Inflammatory macrophage (primary cell): ENCODE measurements at regions not wholly inside any gene's neighbourhood (a gene's known extent, or its start where the extent isn't known, plus 50 kb on each side); places are given as distances from the start of the nearest gene placed in this dataset.
"Not testable (repeated sequence)": the region's sequence is repeated elsewhere in the genome, so short reads cannot be mapped to it uniquely, and the experiment has no call there.

Experiments
- DNase-seq, 2 donors: peaks; one replicate each; pipeline ENCODE4 v3.0.0-alpha.2; 2020 to 2022

DNA sequence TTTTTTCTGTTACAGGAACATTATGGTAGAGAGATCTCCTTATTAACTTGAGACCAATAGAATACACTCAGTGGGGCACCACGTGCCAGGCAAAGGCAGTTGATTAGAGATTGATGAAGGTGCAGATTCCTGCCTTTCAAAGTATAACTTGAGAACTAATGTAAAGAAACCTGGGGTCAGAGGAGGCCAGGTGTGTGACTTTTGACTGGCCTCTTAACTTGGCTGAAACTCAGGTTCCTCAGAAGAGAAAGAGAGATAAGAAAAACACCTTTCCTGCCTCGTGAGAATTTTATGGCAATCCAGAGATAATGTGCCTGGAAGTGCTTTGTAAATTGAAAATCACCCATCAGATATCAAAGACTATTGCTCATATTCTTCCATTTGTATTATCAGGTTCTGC is 110.7 kb upstream of the GZMB start:
- no peak for DNase-seq

DNA sequence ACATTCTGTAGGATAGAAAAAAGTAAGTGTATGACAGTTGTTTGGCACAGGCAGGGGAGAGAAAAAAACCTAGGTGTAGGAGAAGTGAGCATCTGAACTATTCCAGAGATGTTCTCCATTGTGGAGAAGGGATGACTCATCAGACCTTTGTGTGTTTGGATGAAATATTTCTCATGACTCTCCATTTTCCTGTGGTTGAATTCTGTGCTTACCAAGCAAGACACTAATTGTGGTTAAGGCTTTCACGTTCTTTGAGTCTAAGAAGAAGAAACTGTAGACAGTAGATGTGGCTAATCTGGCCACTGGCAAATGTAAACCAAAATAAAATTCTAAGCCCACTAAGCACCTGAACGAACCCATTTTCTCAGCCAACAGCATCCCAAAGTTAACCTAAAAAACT is 107.9 kb upstream of the GZMB start:
- DNase-seq: no peak

DNA sequence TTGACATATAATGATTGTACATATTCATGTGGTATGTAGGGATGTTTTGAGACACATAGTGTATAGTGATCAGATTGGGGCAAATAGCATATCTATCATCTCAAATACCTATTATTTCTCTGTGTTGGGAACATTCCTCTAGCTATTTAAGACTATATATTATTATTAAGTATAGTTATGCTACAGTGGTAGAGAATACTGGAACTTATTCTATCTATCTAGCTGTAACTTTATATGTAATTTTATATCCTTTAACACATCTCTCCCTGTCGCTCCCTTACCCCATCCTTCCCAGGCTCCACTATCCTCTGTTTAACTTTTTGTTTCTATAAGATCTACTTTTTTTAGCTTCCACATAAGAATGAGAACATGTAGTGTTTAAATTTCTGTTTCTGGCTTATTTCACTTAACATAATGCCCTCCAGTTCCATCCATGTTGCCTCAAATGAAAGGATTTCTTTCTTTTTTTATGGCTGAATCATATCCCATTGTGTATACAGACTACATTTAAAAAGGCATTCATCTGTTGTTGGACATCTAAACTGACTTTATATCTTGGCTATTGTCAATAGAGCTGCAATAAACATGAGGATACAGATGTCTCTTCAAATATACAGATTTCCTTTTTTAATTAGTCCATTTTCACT is 102.1 kb upstream of the GZMB start:
- no peak for DNase-seq

DNA sequence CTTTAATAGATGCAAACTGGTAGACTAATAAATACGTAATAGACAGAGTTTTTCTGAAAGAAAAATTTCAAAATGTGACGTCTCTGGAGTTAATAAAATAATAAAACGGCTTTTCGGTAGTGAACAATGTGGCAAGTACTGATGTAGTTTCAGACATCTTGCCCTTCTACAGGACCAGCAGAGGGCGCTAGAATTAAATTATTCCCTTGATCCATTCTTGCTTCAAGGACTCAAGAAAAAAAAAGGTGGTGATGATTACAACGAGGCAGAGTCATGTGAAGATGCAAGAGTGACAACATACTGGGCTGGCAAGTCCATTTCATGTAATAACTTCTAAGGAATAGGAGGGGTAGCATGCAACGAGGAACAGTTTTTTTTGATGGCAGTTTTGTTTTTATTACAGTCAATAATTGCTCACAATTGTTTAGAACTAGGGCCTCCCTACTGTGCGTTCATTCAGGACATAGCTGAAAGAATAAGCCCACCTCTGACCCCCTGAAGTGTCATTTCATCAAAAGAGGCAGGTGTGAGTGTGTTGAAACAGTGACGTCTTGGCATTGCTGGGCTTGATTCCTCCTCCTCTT is 101.0 kb upstream of the GZMB start:
- peak; percentile 66 to 69 for DNase-seq

DNA sequence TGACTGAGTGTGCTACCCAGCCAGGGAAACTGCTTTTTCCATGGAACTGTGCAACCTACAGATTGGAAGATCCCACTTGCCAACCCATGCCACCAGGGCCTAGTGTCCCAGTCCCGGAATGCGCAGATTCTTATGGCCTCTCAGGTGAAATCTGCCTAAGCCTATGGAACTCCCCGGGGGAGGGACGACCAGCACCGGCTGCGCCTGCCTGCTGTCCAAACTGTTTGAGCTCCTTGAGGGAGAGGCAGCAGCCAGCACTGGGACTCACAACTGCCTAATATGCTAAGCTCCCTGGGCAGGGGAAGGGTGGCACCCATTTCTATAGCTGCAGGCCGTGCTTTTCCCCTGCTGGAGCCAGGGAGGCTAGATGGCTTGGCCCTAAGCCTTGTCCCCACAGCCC is 92.5 kb upstream of the GZMB start:
- no peak for DNase-seq

DNA sequence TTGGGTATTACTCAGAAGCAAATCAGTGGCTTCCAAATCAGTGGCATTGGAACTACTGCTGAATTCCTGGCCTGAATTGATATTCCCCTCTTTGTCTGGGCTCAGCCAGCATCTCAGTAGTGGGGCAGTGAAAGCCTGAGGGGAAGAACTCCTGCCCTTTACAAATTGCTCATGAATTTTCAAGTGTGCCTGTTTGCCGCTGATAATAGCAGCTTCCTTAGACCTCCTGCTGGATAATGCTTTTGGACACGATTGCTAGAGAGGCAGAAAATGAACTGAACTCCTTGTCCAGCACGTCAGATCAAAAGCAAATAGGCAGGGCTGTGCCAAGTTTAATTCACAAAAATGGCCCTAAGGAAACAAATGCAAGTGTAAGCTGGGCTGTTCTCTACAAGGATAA is 91.3 kb upstream of the GZMB start:
- DNase-seq: no peak

DNA sequence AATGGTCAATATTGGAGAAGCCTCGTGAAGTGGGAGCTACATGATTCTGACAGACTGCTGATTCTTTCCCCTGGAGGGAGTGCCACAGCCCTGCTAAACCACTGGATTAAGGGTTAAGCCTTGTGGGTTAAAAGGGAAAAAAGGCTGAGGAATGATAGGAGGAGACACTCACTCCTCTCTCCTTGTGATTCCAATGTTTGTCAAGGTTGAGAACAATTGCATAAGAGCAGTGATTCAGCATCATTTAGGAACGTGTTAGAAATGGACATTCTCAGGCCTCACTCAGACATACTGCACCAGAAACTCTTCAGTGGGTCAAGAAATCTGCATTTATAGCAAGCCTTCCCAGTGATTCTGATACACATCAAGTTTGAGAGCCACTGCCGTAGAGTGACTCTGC is 87.8 kb upstream of the GZMB start:
- DNase-seq: no peak

DNA sequence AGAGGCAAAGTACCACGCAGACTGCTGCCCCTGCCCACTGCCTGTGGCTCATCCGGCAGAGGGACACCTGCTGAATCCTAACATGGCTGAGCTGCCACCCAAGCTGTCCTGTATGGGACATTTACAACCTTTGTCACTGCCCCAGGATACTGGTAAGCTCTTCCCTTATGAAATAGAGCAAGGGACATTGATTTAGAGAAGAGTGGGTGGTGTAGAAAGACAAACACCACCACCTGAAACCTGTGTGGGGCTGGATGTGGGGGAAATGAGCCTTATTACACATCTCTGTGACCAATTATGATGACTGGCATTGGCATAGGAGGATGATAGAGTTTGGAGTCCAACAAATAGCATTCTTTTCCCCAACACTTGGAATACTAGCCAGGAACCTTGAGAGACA is 81.2 kb upstream of the GZMB start:
- DNase-seq: no peak

DNA sequence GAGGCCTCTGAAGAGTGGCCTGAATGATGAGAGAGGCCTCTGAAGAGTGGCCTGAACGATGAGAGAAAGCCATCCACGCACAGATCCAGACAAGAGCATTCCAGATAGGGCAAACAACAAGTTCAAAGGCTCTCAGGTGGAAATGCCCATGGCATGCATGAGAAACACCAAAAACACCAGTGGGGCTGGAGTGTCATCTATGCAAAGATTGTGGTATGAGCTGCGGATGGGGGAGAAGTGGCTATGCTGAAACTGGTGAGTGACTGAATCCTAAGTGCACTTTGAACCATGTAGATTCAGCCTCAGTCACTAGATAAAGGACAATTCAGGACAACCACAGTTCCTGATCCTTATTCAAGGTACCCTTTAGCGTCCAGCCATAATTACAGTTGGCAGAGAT is 79.4 kb upstream of the GZMB start:
- DNase-seq: no peak

DNA sequence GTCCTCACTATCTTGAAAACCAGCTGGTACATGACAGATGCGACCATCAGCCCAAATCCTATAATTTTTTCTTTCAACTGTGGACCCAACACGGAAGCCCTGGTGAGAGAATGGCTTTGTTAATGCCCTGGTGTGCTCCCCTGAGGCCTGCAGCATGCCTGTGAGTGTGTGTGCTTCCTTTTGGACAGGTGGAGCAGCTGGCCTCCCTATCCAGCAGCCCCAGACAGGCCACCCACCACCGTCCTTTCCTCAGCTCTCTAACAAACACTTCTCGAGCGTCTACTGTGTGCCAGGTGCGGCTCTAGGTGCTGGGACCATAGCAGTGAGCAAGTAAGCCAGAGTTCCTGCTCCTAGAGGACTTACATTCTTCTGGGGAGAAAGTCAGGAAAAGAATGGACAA is 78.9 kb upstream of the GZMB start:
- no peak for DNase-seq

DNA sequence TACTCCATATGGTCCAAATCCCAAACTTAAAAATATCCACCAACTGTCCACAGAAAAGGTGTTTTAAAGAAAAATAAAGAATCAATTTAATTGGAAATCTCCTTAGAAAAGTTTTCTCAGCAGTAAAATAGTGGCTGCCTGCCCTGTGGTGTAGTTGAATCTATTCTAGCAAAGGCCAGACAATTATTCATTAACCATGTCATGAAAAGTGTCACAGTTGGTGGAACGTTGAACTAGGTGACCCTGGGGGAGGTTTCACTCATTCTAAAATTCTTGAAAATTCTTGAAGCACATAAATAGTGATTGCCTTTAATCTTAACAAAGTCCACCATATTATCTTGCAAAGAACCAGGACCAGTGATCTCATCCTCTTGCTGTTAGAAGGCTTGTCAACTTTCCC is 78.4 kb upstream of the GZMB start:
- DNase-seq: no peak

DNA sequence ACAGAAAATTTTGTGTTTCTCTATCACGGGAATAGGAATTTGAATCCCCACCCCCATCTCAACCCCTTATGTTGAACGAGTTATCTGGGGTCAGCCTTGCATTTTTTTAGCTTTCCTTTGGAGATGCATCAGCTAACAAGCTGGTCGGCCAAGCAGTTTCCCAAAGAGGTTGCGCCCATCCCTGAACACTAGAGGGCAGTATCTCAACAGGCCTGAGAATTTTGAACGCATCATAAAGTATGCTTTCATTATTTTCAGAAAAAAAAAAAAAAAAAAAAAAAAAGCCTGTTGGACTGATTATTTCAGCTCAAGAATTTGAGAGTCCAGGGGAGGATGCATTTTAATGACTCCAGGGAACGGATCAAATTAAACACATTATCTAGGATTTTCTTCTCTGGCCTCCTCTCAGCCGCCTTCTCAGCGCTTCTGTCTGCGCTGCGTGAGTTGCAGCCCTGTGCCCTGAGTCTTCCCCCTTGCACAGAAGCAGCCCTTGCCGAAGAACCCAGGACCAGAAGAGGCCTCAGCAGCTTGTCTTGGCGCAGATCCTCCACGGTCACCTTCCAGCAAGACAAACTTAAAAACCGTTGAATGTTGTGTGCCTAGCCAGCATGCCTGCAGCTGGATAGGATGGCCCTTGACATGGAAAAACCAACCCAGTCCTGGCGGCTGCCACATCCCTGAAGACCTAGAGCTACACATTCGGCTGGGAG is 76.6 kb upstream of the GZMB start:
- peak; percentile 65 to 75 for DNase-seq

DNA sequence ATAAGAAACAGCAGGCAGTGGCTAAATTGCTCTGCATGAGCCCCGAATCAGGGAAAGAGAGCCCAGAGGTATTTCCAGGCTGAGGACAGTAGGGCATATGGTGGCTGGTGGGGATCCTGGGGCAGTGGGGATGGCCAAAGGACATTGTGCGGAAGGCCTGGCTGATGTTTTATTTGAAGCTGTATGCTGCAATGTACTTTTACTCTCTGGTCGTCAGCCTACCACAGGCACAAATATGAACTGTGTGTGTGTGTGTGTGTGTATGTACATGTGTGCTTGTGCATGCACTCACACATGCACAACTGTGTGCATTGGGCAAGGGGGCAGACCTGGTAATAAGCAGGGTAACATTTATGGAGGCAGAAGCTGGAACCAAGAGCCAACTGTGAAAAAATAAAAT is 74.7 kb upstream of the GZMB start:
- DNase-seq: no peak

DNA sequence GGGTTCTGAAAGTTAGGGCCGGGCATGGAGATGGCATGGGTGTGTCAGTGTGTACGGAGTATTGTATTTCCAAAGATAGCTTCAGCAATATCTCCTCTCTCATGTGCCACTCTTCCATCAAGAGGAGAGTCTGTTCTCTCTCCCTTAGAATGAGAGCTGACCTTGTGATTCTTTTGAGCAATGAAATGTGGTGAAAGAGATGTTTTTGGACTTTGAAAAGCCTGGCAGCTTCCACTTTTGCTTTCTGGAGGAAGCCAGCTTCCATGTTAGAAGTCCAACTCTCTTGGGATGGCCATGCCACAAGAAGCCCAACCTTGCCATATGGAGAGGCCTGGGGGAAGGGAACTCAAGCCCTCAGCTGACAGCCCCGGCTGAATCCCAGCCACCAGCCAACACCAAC is 72.4 kb upstream of the GZMB start:
- DNase-seq: peak; percentile 49 to 53

DNA sequence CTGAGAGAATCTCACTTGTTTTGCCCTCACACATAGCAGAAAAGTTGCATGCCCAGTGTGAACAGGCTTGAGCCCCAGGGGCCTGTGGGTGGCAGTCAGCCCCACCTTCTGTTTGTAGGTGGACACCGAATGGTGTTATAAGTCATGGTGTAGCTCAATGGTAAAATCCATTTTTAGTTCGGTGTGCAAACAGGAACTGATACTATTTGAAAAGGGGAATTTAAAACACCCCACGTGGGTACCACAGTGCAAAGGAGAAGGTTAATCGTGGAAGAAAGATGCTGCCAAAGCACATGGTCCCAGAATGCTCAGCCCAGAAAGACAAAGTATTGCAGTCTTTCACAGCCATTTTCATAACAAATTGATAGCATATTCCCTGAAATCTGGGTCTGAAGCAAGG is 71.8 kb upstream of the GZMB start:
- peak; percentile 66 to 81 for DNase-seq

DNA sequence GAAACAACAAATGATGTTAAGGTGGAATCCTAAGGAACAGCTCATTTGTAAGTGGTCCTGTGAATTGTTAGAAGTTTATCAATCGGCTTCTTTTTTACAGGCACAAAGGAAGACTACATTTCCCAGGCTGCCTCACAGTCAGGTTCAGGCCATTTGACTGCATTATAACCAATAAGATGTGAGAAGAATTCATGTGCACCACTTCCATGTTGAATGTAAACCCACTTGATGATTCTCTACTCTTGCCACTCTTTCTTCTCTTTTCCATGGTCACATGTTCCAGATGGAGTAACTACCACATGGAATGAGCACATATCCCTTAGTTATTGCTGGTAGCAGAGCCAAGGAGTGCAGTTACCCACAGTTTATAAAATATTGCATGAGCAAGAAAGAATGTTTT is 67.1 kb upstream of the GZMB start:
- peak; percentile 69 to 87 for DNase-seq

DNA sequence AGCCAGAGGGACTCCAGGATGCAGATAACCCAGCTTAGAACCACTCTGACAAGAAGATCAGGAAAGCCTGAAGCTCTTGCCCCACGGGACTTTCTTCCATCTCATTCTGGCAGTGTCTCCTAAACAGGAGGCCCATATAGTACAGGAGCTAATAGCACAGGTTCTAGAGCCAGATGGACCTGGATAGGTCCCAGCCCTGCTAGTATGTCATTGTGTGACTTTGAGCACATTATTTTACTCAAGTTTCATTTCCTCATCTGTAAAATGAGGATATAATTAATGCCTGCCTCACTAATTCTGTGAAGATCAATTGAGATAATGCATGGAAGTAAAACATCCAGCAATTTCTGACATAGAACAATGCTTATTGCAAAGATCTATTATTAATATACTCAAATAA is 66.5 kb upstream of the GZMB start:
- peak in 1 of 2 donors; percentile 40 for DNase-seq

DNA sequence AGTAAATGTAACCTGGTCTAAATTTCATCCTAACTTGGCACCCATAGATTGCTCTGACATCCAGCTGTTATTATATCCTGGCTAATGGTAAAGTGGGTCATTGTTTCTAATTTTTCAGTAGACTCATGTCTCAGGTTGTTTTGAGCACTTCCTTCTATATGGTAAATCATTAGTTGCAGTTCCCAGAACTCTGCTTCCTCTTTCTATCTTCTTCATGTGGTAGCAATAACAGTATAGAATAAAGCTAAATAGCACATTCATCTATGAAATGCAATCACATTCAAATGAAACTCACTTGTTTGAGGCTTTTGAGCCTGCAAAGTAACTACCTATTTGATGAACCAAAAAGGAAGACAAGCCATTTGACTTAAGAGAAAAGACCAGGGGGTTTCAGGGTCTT is 65.1 kb upstream of the GZMB start:
- DNase-seq: peak; percentile 41 to 78

DNA sequence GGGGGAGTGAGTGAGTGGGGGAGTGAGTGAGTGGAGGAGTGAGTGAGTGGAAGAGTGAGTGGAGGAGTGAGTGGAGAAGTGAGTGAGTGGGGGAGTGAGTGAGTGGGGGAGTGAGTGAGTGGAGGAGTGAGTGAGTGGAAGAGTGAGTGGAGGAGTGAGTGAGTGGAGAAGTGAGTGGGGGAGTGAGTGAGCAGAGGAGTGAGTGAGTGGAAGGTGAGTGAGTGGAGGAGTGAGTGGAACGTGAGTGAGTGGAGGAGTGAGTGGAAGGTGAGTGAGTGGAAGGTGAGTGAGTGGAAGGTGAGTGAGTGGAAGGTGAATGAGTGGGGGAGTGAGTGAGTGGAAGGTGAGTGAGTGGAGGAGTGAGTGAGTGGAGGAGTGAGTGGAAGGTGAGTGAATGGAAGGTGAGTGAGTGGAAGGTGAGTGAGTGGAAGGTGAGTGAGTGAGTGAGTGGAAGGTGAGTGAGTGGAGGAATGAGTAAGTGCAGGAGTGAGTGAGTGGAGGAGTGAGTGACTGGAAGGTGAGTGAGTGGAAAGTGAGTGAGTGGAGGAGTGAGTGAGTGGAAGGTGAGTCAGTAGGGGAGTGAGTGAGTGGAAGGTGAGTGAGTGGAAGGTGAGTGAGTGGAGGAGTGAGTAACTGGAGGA is 62.4 kb upstream of the GZMB start:
- not testable (repeated sequence) for DNase-seq

DNA sequence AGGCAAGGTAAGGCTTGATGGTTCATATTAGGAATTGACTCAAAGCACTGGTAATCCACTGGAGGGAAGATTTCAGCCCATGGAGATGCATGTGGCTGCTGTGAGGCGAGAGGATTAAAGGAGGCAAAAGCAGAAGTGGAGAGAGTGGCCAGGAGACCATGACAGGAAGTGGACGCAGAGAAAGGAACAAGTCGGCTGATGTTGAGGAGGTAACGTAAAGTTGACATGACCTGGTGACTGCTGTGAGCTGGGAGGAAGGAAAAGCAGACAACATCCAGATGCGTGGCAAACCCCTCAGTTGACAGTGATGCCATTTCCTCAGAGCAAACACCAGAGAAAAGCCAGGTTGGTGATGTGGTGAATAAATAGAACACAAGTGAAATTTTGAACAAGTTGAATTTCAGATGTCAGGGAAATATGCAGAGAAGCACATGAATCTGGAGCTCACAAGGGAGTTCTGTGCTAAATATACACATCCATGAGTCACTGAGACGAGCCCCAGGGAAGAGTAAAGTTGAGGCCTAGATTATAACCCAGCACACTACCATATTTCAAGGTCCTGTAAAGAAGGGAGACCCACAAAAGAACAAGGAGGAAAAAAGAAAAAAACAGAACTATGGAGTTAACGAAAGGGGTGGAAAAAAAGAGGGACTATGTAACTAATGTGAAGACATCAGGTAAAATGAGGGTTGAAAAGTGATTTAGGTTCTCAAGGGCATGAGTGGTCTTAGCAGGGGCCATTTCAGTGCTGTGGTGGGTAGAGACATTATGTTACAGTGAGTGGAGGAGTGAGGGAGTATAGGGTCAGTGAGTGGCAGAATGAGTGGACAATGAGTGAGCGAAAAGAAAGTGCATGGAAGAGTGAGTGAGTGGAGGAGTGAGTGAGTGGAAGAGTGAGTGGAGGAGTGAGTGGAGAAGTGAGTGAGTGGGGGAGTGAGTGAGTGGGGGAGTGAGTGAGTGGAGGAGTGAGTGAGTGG is 61.6 kb upstream of the GZMB start:
- DNase-seq: peak; percentile 72 to 75

DNA sequence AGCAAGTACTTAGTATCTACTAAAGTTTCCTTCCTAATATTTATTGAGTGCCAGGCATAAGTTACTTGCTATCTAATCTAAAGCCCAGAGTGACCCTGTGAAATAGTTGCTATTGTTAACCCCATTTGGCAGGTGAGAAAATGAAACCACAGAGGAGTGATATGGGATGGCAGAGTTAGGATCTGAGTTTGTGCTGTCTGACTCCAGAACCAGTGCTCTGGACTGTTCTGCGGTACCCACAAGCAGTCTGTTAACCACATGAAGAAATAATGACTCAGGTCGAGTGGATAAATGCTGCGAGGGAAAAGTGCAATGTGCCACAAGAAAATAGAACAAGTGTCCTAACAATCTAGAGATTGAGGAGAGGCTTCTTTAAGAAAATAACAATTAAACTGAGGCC is 60.7 kb upstream of the GZMB start:
- no peak for DNase-seq

DNA sequence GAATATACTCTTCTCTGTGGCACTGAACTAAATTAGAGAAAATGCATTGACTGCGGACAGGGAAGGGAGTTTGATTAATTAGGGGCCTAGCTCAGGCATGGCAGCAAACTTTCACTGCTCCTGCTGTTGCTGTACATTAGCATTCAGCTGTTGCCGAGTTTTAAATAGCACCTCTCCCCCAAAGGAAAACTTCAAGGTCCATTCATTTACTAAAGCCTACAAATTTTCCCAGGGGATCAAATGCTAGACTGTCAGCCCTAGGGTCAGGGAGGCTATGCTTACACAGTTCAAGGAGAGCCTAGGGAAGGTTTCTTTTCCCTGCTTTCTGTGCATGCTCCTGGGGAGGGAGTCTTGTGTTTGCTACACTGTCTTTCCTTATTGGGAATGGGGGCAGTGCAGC is 60.0 kb upstream of the GZMB start:
- DNase-seq: no peak

DNA sequence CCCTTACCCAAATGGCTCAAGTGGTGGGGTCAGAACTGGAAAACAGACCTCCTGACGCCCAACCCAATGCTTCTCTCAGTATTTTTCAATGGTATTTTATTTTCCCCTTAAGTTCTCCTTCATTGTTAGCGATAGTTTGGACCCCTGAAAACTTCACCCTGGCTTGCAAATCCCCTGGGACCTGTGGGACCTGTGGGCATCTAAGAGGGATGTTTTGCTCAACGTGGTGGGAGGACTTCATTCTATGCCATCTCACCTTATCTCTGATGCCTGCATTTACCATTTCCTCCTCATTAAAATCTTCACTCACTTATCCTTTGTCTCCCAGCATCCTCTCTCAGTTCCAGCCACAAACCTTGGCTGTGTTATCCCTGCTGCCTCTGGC is 59.4 kb upstream of the GZMB start:
- no peak for DNase-seq
